A673 (cell line): ENCODE measurements at regions not wholly inside any gene's neighbourhood (a gene's known extent, or its start where the extent isn't known, plus 50 kb on each side); places are given as distances from the start of the nearest gene placed in this dataset.

Source experiments
- CTCF ChIP-seq: fragments of 300-800, 200-600 bp; sonication (generic); conservative IDR thresholded peaks from 2 replicates; pipeline ENCODE4 v1.5.1; 2017; ENCODE audit warnings: low read depth, mild to moderate bottlenecking, antibody characterized with exemption, low read length, moderate library complexity, mixed read lengths
- EZH2 ChIP-seq: fragments of 200-600 bp; sonication (generic); IDR thresholded peaks from 2 replicates; pipeline ENCODE4 v1.6.1; 2017; ENCODE audit warnings: borderline replicate concordance, low read depth, mild to moderate bottlenecking, mixed read lengths, antibody characterized with exemption, low read length; ENCODE audit not compliant: poor library complexity, severe bottlenecking

GRCh38 chr2:207276858-207277257, 111.1 kb upstream of the KLF7 start:
- no peak for TF ChIP-seq CTCF
- TF ChIP-seq EZH2 = no peak
